GM10266 (cell line): ENCODE measurements at regions not wholly inside any gene's neighbourhood (a gene's known extent, or its start where the extent isn't known, plus 50 kb on each side); places are given as distances from the start of the nearest gene placed in this dataset.
"Not testable (repeated sequence)": the region's sequence is repeated elsewhere in the genome, so short reads cannot be mapped to it uniquely, and the experiment has no call there.

Source experiments
- DNase-seq: peaks from one replicate; pipeline ENCODE4 v3.0.0; 2012; ENCODE audit errors: extremely low spot score
- CTCF ChIP-seq: IDR thresholded peaks from 2 replicates; pipeline ENCODE4 v1.5.1; 2012; ENCODE audit warnings: mild to moderate bottlenecking, low read depth; ENCODE audit not compliant: control insufficient read depth, insufficient read depth; ENCODE audit errors: missing control alignments

GRCh38 chr1:220966881-220967611 lies 87.8 kb downstream of the HLX start:
- DNase-seq, result no peak
- no peak for TF ChIP-seq CTCF

- no peak for DNase-seq
- no peak for TF ChIP-seq CTCF
These were observed 88.7 kb downstream of the HLX start for GRCh38 chr1:220967911-220968310.

DNA sequence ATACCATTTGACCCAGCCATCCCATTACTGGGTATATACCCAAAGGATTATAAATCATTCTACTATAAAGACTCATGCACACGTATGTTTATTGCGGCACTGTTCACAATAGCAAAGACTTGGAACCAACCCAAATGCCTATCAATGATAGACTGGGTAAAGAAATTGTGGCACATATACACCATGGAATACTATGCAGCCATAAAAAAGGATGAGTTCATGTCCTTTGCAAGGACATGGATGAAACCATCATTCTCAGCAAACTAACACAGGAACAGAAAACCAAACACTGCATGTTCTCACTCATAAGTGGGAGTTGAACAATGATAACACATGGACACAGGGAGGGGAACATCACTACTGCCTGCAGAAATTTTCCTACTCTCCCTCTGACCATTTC lies 90.0 kb downstream of the HLX start:
- not testable (repeated sequence) for DNase-seq

- DNase-seq, result no peak
- no peak for TF ChIP-seq CTCF
These were observed 91.1 kb downstream of the HLX start for GRCh38 chr1:220970311-220970710.

DNA sequence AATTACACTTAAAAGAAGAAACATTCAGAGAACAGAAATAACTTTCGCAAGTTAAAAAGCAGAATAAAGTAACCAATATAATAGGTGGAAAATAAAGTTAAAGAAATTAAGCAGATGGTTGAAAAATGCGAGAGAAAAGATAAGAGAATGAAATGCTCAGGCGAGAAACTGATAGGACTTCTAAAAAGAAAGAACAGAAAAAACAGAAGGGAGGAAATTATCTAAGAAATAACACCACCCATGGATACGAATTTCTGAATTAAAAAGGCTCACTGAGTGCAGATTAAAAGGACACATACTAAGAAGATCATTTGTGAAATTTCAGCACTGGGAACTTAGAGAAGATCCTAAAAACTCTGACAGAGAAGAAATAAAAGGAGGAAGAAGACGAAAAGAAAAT lies 92.0 kb downstream of the HLX start:
- TF ChIP-seq CTCF, result no peak

GRCh38 chr1:220974431-220974830 lies 95.2 kb downstream of the HLX start:
- no peak for TF ChIP-seq CTCF
- no peak for DNase-seq

More for the DNA sequence above, 92.0 kb downstream of the HLX start:
- DNase-seq, result no peak

- no peak for TF ChIP-seq CTCF
- no peak for DNase-seq
These were observed 97.1 kb downstream of the HLX start for GRCh38 chr1:220976390-220976789.

DNA sequence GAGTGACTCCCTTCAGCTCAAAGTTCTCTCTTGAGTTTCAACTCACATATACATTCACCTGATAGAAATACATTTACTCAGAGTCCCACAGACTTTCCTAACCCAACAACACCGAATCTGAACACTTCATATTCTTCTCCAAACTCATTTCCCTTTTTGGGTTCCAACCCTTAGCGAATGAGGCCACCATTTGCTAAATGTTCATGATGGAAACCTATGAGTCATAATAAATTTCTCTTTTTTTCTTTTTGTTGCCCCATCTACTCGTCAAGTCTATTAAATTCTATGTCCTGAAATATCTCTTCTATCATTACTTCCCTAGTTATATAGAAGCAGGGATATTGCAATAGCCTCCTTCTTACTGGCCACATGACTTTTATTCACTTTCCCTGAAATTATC lies 100.1 kb downstream of the HLX start:
- no peak for DNase-seq
- no peak for TF ChIP-seq CTCF
